Progenitor cell of endocrine pancreas (in vitro differentiated cells): ENCODE measurements at regions not wholly inside any gene's neighbourhood (a gene's known extent, or its start where the extent isn't known, plus 50 kb on each side); places are given as distances from the start of the nearest gene placed in this dataset.
A peak's percentile ranks its signal among the peaks of the same experiment; 100 is the strongest.

Experiments
- DNase-seq: peaks from one replicate; pipeline ENCODE4 v3.0.0; 2021; ENCODE audit warnings: low spot score; ENCODE audit not compliant: unreplicated experiment
- H3K27ac Mint-ChIP-seq: 2 replicates; pipeline ENCODE4 v1.8.0; 2021; ENCODE audit warnings: mild to moderate bottlenecking, moderate library complexity, mixed read lengths
- H3K27me3 Mint-ChIP-seq: 2 replicates; pipeline ENCODE4 v1.8.0; 2021; ENCODE audit warnings: mixed read lengths
- H3K36me3 Mint-ChIP-seq: 2 replicates; pipeline ENCODE4 v1.8.0; 2022; ENCODE audit warnings: mixed read lengths; ENCODE audit not compliant: insufficient read depth
- H3K4me1 Mint-ChIP-seq: 2 replicates; pipeline ENCODE4 v1.8.0; 2021; ENCODE audit warnings: low read depth, mixed read lengths
- H3K4me3 Mint-ChIP-seq: 2 replicates; pipeline ENCODE4 v1.8.0; 2021; ENCODE audit warnings: low read depth, mild to moderate bottlenecking, moderate library complexity, mixed read lengths
- H3K9me3 Mint-ChIP-seq: 2 replicates; pipeline ENCODE4 v1.8.0; 2021; ENCODE audit warnings: low read depth, mixed read lengths
- TF ChIP-seq, protein P1 (sequence below): fragments of 200-600 bp; sonication (generic); IDR thresholded peaks from one replicate; pipeline ENCODE4 v1.5.0; 2021; ENCODE audit warnings: antibody characterized with exemption, mild to moderate bottlenecking; ENCODE audit not compliant: unreplicated experiment

DNA sequence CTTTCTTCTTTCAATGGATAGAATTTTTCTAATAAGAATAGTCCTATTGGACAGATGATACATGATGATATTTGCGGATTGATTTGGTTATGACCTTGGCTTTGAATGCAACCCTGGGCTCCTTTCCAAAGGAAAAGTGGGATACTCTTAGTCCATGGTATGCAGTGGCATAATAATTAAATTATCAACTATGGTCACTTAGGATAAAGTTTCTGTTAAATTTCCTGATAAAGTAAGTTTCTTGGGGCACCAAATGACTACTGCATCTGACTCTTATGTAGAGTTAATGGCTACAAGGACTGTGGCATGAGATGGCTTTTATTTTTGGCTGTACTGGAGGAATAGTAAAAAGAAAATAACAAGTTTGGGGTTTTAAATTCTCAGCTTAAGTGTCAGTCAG is 126.7 kb downstream of the QPCT start:
- Mint-ChIP-seq H3K4me1 (peaks cover 31% of the 10 kb centered on the region), H3K27ac (no peak overlapping the region), H3K27me3 (no peaks in the 10 kb centered on the region), H3K4me3 (no peak overlapping the region), H3K9me3 (peaks cover 5% of the 10 kb centered on the region), H3K36me3 (no peaks in the 10 kb centered on the region)
- TF ChIP-seq, protein P1, sequence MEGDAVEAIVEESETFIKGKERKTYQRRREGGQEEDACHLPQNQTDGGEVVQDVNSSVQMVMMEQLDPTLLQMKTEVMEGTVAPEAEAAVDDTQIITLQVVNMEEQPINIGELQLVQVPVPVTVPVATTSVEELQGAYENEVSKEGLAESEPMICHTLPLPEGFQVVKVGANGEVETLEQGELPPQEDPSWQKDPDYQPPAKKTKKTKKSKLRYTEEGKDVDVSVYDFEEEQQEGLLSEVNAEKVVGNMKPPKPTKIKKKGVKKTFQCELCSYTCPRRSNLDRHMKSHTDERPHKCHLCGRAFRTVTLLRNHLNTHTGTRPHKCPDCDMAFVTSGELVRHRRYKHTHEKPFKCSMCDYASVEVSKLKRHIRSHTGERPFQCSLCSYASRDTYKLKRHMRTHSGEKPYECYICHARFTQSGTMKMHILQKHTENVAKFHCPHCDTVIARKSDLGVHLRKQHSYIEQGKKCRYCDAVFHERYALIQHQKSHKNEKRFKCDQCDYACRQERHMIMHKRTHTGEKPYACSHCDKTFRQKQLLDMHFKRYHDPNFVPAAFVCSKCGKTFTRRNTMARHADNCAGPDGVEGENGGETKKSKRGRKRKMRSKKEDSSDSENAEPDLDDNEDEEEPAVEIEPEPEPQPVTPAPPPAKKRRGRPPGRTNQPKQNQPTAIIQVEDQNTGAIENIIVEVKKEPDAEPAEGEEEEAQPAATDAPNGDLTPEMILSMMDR = no peak
- no peak for DNase-seq

DNA sequence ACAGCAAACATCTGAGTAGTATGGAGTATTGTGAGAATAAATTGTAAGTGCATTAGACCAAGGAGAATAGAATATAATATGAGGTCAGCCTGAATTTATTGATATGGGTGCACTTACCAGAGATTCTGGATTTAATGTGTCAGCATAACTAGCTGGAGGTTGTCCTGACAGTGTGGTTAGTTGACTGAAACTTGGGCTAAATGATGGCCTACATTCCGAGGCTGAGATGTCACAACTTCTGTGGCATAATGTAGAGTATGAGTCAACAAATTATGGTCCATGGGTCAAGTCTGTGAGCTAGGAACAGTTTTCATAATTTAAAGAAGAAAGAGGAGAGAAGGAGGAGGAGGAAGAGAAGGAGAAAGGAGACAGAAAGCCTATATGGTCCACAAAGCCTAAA is 127.6 kb downstream of the QPCT start:
- Mint-ChIP-seq H3K9me3 (no peaks in the 10 kb centered on the region), H3K4me3 (no peak overlapping the region), H3K27me3 (no peaks in the 10 kb centered on the region), H3K36me3 (no peaks in the 10 kb centered on the region), H3K4me1 (peaks cover 36% of the 10 kb centered on the region), H3K27ac (no peak overlapping the region)
- DNase-seq = no peak
- TF ChIP-seq, protein P1 = no peak

DNA sequence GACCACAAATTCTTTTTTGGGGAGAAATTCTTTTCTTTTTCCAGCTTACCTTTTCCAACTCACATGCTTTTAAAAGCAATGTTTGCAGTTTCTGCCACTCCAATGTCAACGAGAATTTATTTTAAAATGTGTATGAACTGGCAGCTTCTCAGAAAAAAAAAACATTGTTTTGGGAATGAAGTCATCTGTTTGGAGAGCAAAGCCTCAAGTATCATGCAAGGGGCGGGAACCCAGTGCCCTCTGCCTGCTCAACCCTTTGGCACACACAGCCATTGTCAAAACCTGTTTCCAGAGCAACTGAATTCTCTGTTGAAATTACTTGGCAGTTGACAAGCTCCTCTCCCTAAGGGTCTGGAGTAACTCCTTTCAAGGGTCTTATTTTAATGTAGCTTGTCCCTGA is 128.5 kb downstream of the QPCT start:
- TF ChIP-seq, protein P1 = no peak
- Mint-ChIP-seq H3K4me1 (peaks cover 40% of the 10 kb centered on the region), H3K27me3 (no peaks in the 10 kb centered on the region), H3K36me3 (no peaks in the 10 kb centered on the region), H3K9me3 (no peaks in the 10 kb centered on the region), H3K4me3 (no peak overlapping the region), H3K27ac (peak overlapping the region; percentile 56)
- no peak for DNase-seq

DNA sequence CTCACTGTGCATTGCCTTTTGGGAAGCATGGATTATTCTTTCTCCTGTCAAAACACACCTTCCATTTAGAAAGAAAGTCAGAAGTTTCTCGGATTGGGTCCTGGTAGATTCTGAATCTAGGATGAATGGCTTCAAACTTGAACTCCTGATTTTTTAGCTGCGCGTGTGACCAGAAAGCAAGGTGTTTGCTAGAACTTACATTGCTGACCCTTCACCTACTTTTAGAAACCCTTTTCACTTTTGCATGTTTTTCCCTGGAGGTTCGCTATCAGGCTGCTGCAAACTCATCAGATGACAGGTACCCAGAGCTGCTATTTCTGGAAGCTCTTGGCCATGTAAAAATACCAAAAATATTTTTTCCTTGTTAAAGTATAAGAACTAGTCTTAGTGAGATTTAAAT is 132.0 kb downstream of the QPCT start:
- Mint-ChIP-seq H3K36me3 (peaks cover 1% of the 10 kb centered on the region), H3K4me1 (peaks cover 40% of the 10 kb centered on the region), H3K27me3 (no peaks in the 10 kb centered on the region), H3K9me3 (peaks cover 4% of the 10 kb centered on the region), H3K4me3 (no peak overlapping the region), H3K27ac (no peak overlapping the region)
- TF ChIP-seq, protein P1 = no peak
- no peak for DNase-seq

GRCh38 chr2:37477921-37478320 is 133.5 kb downstream of the QPCT start:
- peaks cover 34% of the 10 kb centered on the region for H3K4me1 Mint-ChIP-seq
- peaks cover 1% of the 10 kb centered on the region for H3K36me3 Mint-ChIP-seq
- peaks cover 4% of the 10 kb centered on the region for H3K9me3 Mint-ChIP-seq
- TF ChIP-seq, protein P1 = no peak
- no peak overlapping the region for H3K4me3 Mint-ChIP-seq
- no peak overlapping the region for H3K27ac Mint-ChIP-seq
- DNase-seq = no peak
- H3K27me3 Mint-ChIP-seq = no peaks in the 10 kb centered on the region
